ENCODE measurements at regions not wholly inside any gene's neighbourhood (a gene's known extent, or its start where the extent isn't known, plus 50 kb on each side); places are given as distances from the start of the nearest gene placed in this dataset.

- no peaks in the 10 kb centered on the region for H3K4me1 Mint-ChIP-seq
- DNase-seq (no peak), ATAC-seq (replicated peaks) (no peak)
- H3K27me3 Mint-ChIP-seq = peaks cover 0 to 5% of the 10 kb centered on the region in 2 donors
- peaks cover 2 to 3% of the 10 kb centered on the region in 2 donors for H3K9me3 Mint-ChIP-seq
- no peak overlapping the region for H3K27ac Mint-ChIP-seq
- no peak overlapping the region for H3K4me3 Mint-ChIP-seq
- H3K36me3 Mint-ChIP-seq = no peaks in the 10 kb centered on the region
Observed at GRCh38 chr2:19725392-19725791, 176.4 kb downstream of the TTC32 start.

GRCh38 chr2:19723021-19723420 is 178.8 kb downstream of the TTC32 start:
- ATAC-seq (replicated peaks) = no peak

GRCh38 chr2:19722531-19722971 is 179.2 kb downstream of the TTC32 start:
- no peaks in the 10 kb centered on the region for H3K27me3 Mint-ChIP-seq
- no peak for ATAC-seq (replicated peaks)
- no peak for DNase-seq
- H3K4me3 Mint-ChIP-seq = no peak overlapping the region
- H3K27ac Mint-ChIP-seq = no peak overlapping the region
- H3K9me3 Mint-ChIP-seq = peaks cover 2 to 3% of the 10 kb centered on the region in 2 donors
- no peaks in the 10 kb centered on the region for H3K4me1 Mint-ChIP-seq
- no peaks in the 10 kb centered on the region for H3K36me3 Mint-ChIP-seq

More at GRCh38 chr2:19723021-19723420, 178.8 kb downstream of the TTC32 start:
- no peak for DNase-seq
- Mint-ChIP-seq H3K4me3 (no peak overlapping the region), H3K9me3 (peaks cover 2 to 3% of the 10 kb centered on the region in 2 donors), H3K27me3 (no peaks in the 10 kb centered on the region), H3K4me1 (no peaks in the 10 kb centered on the region), H3K36me3 (no peaks in the 10 kb centered on the region), H3K27ac (no peak overlapping the region)

- Mint-ChIP-seq H3K27ac (no peak overlapping the region), H3K27me3 (no peaks in the 10 kb centered on the region), H3K4me1 (no peaks in the 10 kb centered on the region), H3K9me3 (peaks cover 2 to 8% of the 10 kb centered on the region in 2 donors), H3K36me3 (no peaks in the 10 kb centered on the region), H3K4me3 (no peak overlapping the region)
- DNase-seq = no peak
- ATAC-seq (replicated peaks) = no peak
Observed at GRCh38 chr2:19720306-19720705, 181.5 kb downstream of the TTC32 start.

GRCh38 chr2:19719540-19719939 is 182.2 kb downstream of the TTC32 start:
- H3K36me3 Mint-ChIP-seq = no peaks in the 10 kb centered on the region
- no peak for DNase-seq
- ATAC-seq (replicated peaks) = no peak
- H3K4me3 Mint-ChIP-seq = no peak overlapping the region
- no peak overlapping the region for H3K27ac Mint-ChIP-seq
- peaks cover 2 to 8% of the 10 kb centered on the region in 2 donors for H3K9me3 Mint-ChIP-seq
- H3K27me3 Mint-ChIP-seq = no peaks in the 10 kb centered on the region
- H3K4me1 Mint-ChIP-seq = no peaks in the 10 kb centered on the region

GRCh38 chr2:19717446-19717845 is 184.3 kb downstream of the TTC32 start:
- H3K4me3 Mint-ChIP-seq = no peak overlapping the region
- no peaks in the 10 kb centered on the region for H3K36me3 Mint-ChIP-seq
- ATAC-seq (replicated peaks) = no peak
- no peaks in the 10 kb centered on the region for H3K4me1 Mint-ChIP-seq
- no peak overlapping the region for H3K27ac Mint-ChIP-seq
- peaks cover 4 to 5% of the 10 kb centered on the region in 2 donors for H3K27me3 Mint-ChIP-seq
- H3K9me3 Mint-ChIP-seq = peaks cover 7 to 15% of the 10 kb centered on the region in 2 donors
- DNase-seq = no peak

GRCh38 chr2:19714926-19715325 is 186.9 kb downstream of the TTC32 start:
- peaks cover 13 to 15% of the 10 kb centered on the region in 2 donors for H3K9me3 Mint-ChIP-seq
- H3K4me1 Mint-ChIP-seq = no peaks in the 10 kb centered on the region
- H3K27ac Mint-ChIP-seq = no peak overlapping the region
- ATAC-seq (replicated peaks) = no peak
- DNase-seq = no peak
- peaks cover 4 to 5% of the 10 kb centered on the region in 2 donors for H3K27me3 Mint-ChIP-seq
- H3K4me3 Mint-ChIP-seq = no peak overlapping the region
- H3K36me3 Mint-ChIP-seq = no peaks in the 10 kb centered on the region

- H3K9me3 Mint-ChIP-seq = peaks cover 13 to 15% of the 10 kb centered on the region in 2 donors
- H3K27me3 Mint-ChIP-seq = peaks cover 4 to 5% of the 10 kb centered on the region in 2 donors
- DNase-seq = no peak
- no peak for ATAC-seq (replicated peaks)
- no peaks in the 10 kb centered on the region for H3K4me1 Mint-ChIP-seq
- H3K27ac Mint-ChIP-seq = no peak overlapping the region
- H3K4me3 Mint-ChIP-seq = no peak overlapping the region
- H3K36me3 Mint-ChIP-seq = no peaks in the 10 kb centered on the region
Observed at GRCh38 chr2:19712850-19713249, 188.9 kb downstream of the TTC32 start.

- H3K27me3 Mint-ChIP-seq = peaks cover 7 to 15% of the 10 kb centered on the region in 2 donors
- no peak for ATAC-seq (replicated peaks)
- no peaks in the 10 kb centered on the region for H3K36me3 Mint-ChIP-seq
- H3K4me1 Mint-ChIP-seq = no peaks in the 10 kb centered on the region
- DNase-seq = no peak
- no peak overlapping the region for H3K4me3 Mint-ChIP-seq
- H3K9me3 Mint-ChIP-seq = peaks cover 13 to 15% of the 10 kb centered on the region in 2 donors
- no peak overlapping the region for H3K27ac Mint-ChIP-seq
Observed at GRCh38 chr2:19711470-19712372, 190.1 kb downstream of the TTC32 start.

- Mint-ChIP-seq H3K36me3 (no peaks in the 10 kb centered on the region), H3K4me1 (no peaks in the 10 kb centered on the region), H3K27me3 (peaks cover 7 to 15% of the 10 kb centered on the region in 2 donors), H3K27ac (no peak overlapping the region), H3K4me3 (no peak overlapping the region), H3K9me3 (peaks cover 11 to 13% of the 10 kb centered on the region in 2 donors)
- ATAC-seq (replicated peaks) (no peak), DNase-seq (no peak)
Observed at GRCh38 chr2:19710230-19710629, 191.6 kb downstream of the TTC32 start.

GRCh38 chr2:19709553-19709952 is 192.2 kb downstream of the TTC32 start:
- H3K9me3 Mint-ChIP-seq = peaks cover 11 to 13% of the 10 kb centered on the region in 2 donors
- H3K4me3 Mint-ChIP-seq = no peak overlapping the region
- H3K27ac Mint-ChIP-seq = no peak overlapping the region
- no peaks in the 10 kb centered on the region for H3K36me3 Mint-ChIP-seq
- no peak for ATAC-seq (replicated peaks)
- no peaks in the 10 kb centered on the region for H3K4me1 Mint-ChIP-seq
- DNase-seq = no peak
- peaks cover 7 to 15% of the 10 kb centered on the region in 2 donors for H3K27me3 Mint-ChIP-seq

- Mint-ChIP-seq H3K4me3 (no peak overlapping the region), H3K27me3 (peaks cover 7 to 14% of the 10 kb centered on the region in 2 donors), H3K4me1 (no peaks in the 10 kb centered on the region), H3K9me3 (peaks cover 11 to 13% of the 10 kb centered on the region in 2 donors), H3K27ac (no peak overlapping the region), H3K36me3 (no peaks in the 10 kb centered on the region)
- DNase-seq (no peak), ATAC-seq (replicated peaks) (no peak)
Observed at GRCh38 chr2:19708776-19709175, 193.0 kb downstream of the TTC32 start.

- no peak overlapping the region for H3K4me3 Mint-ChIP-seq
- no peak for DNase-seq
- no peaks in the 10 kb centered on the region for H3K4me1 Mint-ChIP-seq
- H3K27ac Mint-ChIP-seq = no peak overlapping the region
- ATAC-seq (replicated peaks) = no peak
- peaks cover 3 to 10% of the 10 kb centered on the region in 2 donors for H3K27me3 Mint-ChIP-seq
- H3K36me3 Mint-ChIP-seq = no peaks in the 10 kb centered on the region
- peaks cover 0 to 3% of the 10 kb centered on the region in 2 donors for H3K9me3 Mint-ChIP-seq
Observed at GRCh38 chr2:19706332-19706731, 195.5 kb downstream of the TTC32 start.

- DNase-seq (no peak), ATAC-seq (replicated peaks) (no peak)
- Mint-ChIP-seq H3K4me1 (no peaks in the 10 kb centered on the region), H3K27ac (no peak overlapping the region), H3K36me3 (no peaks in the 10 kb centered on the region), H3K4me3 (no peak overlapping the region), H3K9me3 (peaks cover 7 to 9% of the 10 kb centered on the region in 2 donors), H3K27me3 (peaks cover 3 to 4% of the 10 kb centered on the region in 2 donors)
Observed at GRCh38 chr2:19702267-19702666, 199.5 kb downstream of the TTC32 start.

Measured in stimulated activated naive B cell treated with anti-CD40 and anti-IgM and Interleukin-4, amounts not matched to agents 10 μg/mL and 1 μg/mL and 100 μg/mL, for 72 hours (primary cell).